GM23248 (cell line): ENCODE measurements at regions not wholly inside any gene's neighbourhood (a gene's known extent, or its start where the extent isn't known, plus 50 kb on each side); places are given as distances from the start of the nearest gene placed in this dataset.

Experiments used
- EZH2 ChIP-seq: fragments of 200-600 bp; sonication (generic); IDR thresholded peaks from 2 replicates; pipeline ENCODE4 v1.6.1; 2018; ENCODE audit warnings: antibody characterized with exemption, mild to moderate bottlenecking; ENCODE audit not compliant: insufficient read depth, poor library complexity, severe bottlenecking
- EZH2phosphoT487 ChIP-seq: fragments of 200-600 bp; sonication (generic); IDR thresholded peaks from 2 replicates; pipeline ENCODE4 v1.6.1; 2018; ENCODE audit warnings: antibody characterized with exemption, moderate library complexity, mild to moderate bottlenecking, low read depth; ENCODE audit not compliant: insufficient read depth

DNA sequence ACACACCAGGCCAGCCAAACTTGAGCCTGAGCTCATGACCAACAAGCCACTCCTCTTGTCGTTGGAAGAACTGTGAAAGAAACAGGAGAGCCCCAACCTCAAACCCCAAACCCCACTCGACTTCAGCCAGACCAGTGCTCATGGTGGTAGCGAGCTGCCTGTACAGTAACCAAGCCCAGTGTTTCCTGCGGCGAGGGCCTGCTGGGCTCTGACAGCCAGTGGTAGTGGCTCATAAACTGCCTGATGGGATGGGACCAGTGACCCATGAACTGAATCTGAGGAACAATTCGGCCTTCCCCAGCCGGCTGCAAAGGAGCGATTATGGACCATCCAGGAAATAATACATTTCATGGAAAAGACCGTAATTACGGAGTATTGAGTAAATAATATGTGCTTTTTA, 191.9 kb downstream of the RPS24 start:
- no peak for TF ChIP-seq EZH2phosphoT487
- TF ChIP-seq EZH2 = no peak
